Hepatocyte (in vitro differentiated cells): ENCODE measurements at regions not wholly inside any gene's neighbourhood (a gene's known extent, or its start where the extent isn't known, plus 50 kb on each side); places are given as distances from the start of the nearest gene placed in this dataset.

Experiments
- DNase-seq: peaks from one replicate; pipeline ENCODE4 v3.0.0-alpha.2; 2016; ENCODE audit warnings: low spot score
- H2AFZ ChIP-seq: fragments of 200-600 bp; sonication (generic); 2 replicates; pipeline ENCODE4 v1.6.0; 2016; ENCODE audit warnings: antibody characterized with exemption, mild to moderate bottlenecking
- H3K27ac ChIP-seq: fragments of 200-600 bp; sonication (generic); 2 replicates; pipeline ENCODE4 v1.5.1; 2016; ENCODE audit warnings: mild to moderate bottlenecking
- H3K27me3 ChIP-seq: fragments of 200-600 bp; sonication (generic); 2 replicates; pipeline ENCODE4 v1.6.1; 2016
- H3K36me3 ChIP-seq: fragments of 200-600 bp; sonication (generic); replicated peaks from 2 replicates; pipeline ENCODE4 v1.5.1; 2016; ENCODE audit warnings: low read depth; ENCODE audit not compliant: insufficient read depth
- H3K4me1 ChIP-seq: fragments of 200-600 bp; sonication (generic); 2 replicates; pipeline ENCODE4 v1.5.1; 2016; ENCODE audit warnings: mild to moderate bottlenecking, moderate library complexity; ENCODE audit not compliant: insufficient read depth
- H3K4me2 ChIP-seq: fragments of 200-600 bp; sonication (generic); 2 replicates; pipeline ENCODE4 v1.6.0; 2016
- H3K4me3 ChIP-seq: fragments of 200-600 bp; sonication (generic); 2 replicates; pipeline ENCODE4 v1.5.1; 2016; ENCODE audit warnings: mild to moderate bottlenecking
- H3K79me2 ChIP-seq: fragments of 200-600 bp; sonication (generic); 2 replicates; pipeline ENCODE4 v1.6.0; 2017; ENCODE audit warnings: mild to moderate bottlenecking
- H3K9me2 ChIP-seq: fragments of 200-600 bp; sonication (generic); replicated peaks from 2 replicates; pipeline ENCODE4 v1.6.0; 2017; ENCODE audit warnings: mild to moderate bottlenecking; ENCODE audit not compliant: insufficient read depth
- H3K9me3 ChIP-seq: fragments of 200-600 bp; sonication (generic); 2 replicates; pipeline ENCODE4 v1.5.1; 2016; ENCODE audit warnings: low read depth, mild to moderate bottlenecking
- H4K20me1 ChIP-seq: fragments of 200-600 bp; sonication (generic); 2 replicates; pipeline ENCODE4 v1.6.0; 2016; ENCODE audit warnings: mild to moderate bottlenecking; ENCODE audit not compliant: insufficient read depth, poor library complexity, severe bottlenecking
- EZH2 ChIP-seq: fragments of 200-600 bp; sonication (generic); IDR thresholded peaks from 2 replicates; pipeline ENCODE4 v1.6.1; 2016; ENCODE audit warnings: antibody characterized with exemption, mild to moderate bottlenecking, borderline replicate concordance
- EZH2phosphoT487 ChIP-seq: fragments of 200-600 bp; sonication (generic); IDR thresholded peaks from one replicate; pipeline ENCODE4 v1.6.1; 2018; ENCODE audit warnings: antibody characterized with exemption, mild to moderate bottlenecking, low read depth, moderate library complexity; ENCODE audit not compliant: unreplicated experiment, severe bottlenecking
- WGBS: methylation state at CpG from one replicate; pipeline ENCODE4 v1.1.6; 2016; ENCODE audit warnings: low lambda C conversion rate; ENCODE audit errors: missing lambda C conversion rate; 5-methylcytosine and 5-hydroxymethylcytosine counted together
- TF ChIP-seq, protein P1 (sequence below): fragments of 200-600 bp; sonication (generic); IDR thresholded peaks from 2 replicates; pipeline ENCODE4 v1.5.1; 2016; ENCODE audit warnings: antibody characterized with exemption, mild to moderate bottlenecking; ENCODE audit not compliant: poor library complexity

DNA sequence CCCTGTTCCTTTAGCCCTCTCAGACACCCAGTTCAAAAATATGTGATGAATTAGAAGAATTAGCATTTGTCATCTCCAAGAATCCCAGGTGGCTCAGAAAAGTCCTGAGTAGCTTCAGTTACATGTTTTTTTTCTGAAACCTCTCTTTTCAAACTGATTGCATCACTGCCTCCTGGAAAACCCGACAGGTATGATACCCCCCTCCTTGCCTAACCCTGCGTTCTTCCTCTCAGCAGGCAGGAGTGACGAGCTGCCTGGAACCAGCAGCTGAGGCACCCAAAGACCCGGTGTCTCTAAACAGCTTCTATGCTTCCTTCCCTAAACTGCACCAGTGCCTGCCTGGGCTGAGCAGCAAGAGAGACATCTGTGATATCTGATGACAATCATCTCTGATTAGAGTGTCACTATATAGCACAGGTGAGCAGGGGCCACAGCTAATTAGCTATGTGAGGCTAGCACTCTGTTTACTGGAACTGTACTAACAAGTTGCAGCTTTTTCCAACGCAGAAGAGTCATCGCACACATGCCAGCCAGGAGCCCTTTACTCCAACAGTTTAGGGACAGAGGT is 376.4 kb upstream of the ATP5MC3 start:
- Histone ChIP-seq H3K9me3 (no peaks in the 10 kb centered on the region), H2AFZ (no peak overlapping the region), H4K20me1 (no peaks in the 10 kb centered on the region), H3K79me2 (no peaks in the 10 kb centered on the region), H3K27me3 (no peaks in the 10 kb centered on the region), H3K4me1 (no peaks in the 10 kb centered on the region), H3K27ac (no peak overlapping the region), H3K4me2 (no peak overlapping the region), H3K36me3 (no peaks in the 10 kb centered on the region), H3K4me3 (no peak overlapping the region), H3K9me2 (no peaks in the 10 kb centered on the region)
- WGBS = 68% methylated on average over 6 of the region's 6 CpGs
- TF ChIP-seq, protein P1, sequence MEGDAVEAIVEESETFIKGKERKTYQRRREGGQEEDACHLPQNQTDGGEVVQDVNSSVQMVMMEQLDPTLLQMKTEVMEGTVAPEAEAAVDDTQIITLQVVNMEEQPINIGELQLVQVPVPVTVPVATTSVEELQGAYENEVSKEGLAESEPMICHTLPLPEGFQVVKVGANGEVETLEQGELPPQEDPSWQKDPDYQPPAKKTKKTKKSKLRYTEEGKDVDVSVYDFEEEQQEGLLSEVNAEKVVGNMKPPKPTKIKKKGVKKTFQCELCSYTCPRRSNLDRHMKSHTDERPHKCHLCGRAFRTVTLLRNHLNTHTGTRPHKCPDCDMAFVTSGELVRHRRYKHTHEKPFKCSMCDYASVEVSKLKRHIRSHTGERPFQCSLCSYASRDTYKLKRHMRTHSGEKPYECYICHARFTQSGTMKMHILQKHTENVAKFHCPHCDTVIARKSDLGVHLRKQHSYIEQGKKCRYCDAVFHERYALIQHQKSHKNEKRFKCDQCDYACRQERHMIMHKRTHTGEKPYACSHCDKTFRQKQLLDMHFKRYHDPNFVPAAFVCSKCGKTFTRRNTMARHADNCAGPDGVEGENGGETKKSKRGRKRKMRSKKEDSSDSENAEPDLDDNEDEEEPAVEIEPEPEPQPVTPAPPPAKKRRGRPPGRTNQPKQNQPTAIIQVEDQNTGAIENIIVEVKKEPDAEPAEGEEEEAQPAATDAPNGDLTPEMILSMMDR = no peak
- TF ChIP-seq EZH2phosphoT487 (no peak), EZH2 (no peak)
- no peak for DNase-seq

DNA sequence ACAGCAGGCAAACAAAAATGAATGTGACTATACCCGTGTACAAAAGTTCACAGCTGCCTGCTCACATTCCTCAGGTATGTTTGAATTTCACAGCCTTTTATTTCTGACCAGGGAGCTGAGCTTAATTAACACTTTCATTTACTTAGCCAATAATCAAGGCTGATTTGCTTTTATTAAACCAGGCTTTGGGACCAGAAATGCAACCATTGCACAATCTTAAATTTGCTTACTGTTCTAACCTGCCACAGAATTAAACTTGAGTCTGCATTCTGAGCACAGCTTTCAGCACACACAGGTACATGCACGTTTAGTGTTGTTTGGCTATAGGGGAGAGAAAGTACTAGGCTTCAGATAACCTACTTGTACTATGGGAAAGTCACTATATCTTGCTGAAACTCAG is 372.4 kb upstream of the ATP5MC3 start:
- Histone ChIP-seq H3K4me3 (no peak overlapping the region), H3K4me2 (no peak overlapping the region), H3K27ac (no peak overlapping the region), H3K4me1 (no peaks in the 10 kb centered on the region), H4K20me1 (no peaks in the 10 kb centered on the region), H3K9me2 (no peaks in the 10 kb centered on the region), H3K36me3 (no peaks in the 10 kb centered on the region), H3K79me2 (no peaks in the 10 kb centered on the region), H3K27me3 (no peaks in the 10 kb centered on the region), H2AFZ (no peak overlapping the region), H3K9me3 (no peaks in the 10 kb centered on the region)
- WGBS = 35% methylated on average over 2 of the region's 2 CpGs
- DNase-seq = no peak
- TF ChIP-seq EZH2 (no peak), EZH2phosphoT487 (no peak)
- TF ChIP-seq, protein P1 = no peak

DNA sequence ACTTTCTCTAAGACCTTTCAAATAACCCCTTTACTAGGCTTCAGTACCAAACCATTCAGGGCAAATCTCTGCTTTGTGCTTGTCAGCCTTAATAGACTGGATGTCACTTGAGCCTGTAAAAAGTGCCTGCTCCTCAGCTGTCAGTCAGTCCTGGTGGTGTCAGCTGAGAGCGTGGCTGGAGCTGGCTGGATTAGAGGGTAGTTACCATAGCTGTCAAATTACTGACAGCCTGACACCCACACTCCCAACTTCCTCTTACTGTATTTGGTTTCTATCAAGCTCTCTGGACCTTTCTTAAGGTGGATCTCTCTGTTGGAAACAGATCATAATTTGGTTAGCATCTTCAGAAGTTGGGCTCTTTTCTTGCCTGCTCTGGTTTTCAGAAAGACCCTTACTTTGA is 371.4 kb upstream of the ATP5MC3 start:
- no peaks in the 10 kb centered on the region for H4K20me1 ChIP-seq
- no peaks in the 10 kb centered on the region for H3K9me3 ChIP-seq
- H3K27ac ChIP-seq = no peak overlapping the region
- TF ChIP-seq, protein P1 = no peak
- TF ChIP-seq EZH2phosphoT487 (no peak), EZH2 (no peak)
- H3K27me3 ChIP-seq = no peaks in the 10 kb centered on the region
- no peaks in the 10 kb centered on the region for H3K9me2 ChIP-seq
- DNase-seq = no peak
- H3K79me2 ChIP-seq = no peaks in the 10 kb centered on the region
- no peaks in the 10 kb centered on the region for H3K36me3 ChIP-seq
- H3K4me1 ChIP-seq = no peaks in the 10 kb centered on the region
- no peak overlapping the region for H2AFZ ChIP-seq
- no peak overlapping the region for H3K4me2 ChIP-seq
- no peak overlapping the region for H3K4me3 ChIP-seq
- 50% methylated on average over 1 of the region's 1 CpG for WGBS

DNA sequence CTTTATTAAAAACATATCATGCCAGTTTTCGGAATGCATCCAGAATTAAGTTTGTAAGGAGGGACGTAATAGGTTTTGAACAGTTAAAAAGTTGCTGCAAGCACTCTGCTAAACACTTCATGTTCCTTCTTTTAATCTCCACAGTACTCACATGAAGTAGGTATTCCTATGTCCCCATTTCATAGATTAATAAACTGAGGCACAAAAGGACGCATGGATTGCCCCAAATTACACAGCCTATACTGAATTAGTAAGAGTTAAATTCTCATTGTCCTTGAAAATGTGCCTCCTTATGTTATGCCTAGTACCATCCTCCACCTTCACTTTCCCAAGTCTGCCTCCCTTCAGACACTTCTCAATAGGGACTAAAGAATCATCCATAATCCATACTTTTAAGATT is 358.9 kb upstream of the ATP5MC3 start:
- Histone ChIP-seq H3K4me2 (no peak overlapping the region), H2AFZ (no peak overlapping the region), H3K9me2 (no peaks in the 10 kb centered on the region), H4K20me1 (no peaks in the 10 kb centered on the region), H3K4me1 (no peaks in the 10 kb centered on the region), H3K79me2 (no peaks in the 10 kb centered on the region), H3K4me3 (no peak overlapping the region), H3K36me3 (no peaks in the 10 kb centered on the region), H3K27me3 (no peaks in the 10 kb centered on the region), H3K9me3 (no peaks in the 10 kb centered on the region), H3K27ac (no peak overlapping the region)
- 85% methylated on average over 3 of the region's 3 CpGs for WGBS
- TF ChIP-seq EZH2phosphoT487 (no peak), EZH2 (no peak)
- TF ChIP-seq, protein P1 = no peak
- DNase-seq = no peak
